ENCODE measurements at regions not wholly inside any gene's neighbourhood (a gene's known extent, or its start where the extent isn't known, plus 50 kb on each side); places are given as distances from the start of the nearest gene placed in this dataset.

DNA sequence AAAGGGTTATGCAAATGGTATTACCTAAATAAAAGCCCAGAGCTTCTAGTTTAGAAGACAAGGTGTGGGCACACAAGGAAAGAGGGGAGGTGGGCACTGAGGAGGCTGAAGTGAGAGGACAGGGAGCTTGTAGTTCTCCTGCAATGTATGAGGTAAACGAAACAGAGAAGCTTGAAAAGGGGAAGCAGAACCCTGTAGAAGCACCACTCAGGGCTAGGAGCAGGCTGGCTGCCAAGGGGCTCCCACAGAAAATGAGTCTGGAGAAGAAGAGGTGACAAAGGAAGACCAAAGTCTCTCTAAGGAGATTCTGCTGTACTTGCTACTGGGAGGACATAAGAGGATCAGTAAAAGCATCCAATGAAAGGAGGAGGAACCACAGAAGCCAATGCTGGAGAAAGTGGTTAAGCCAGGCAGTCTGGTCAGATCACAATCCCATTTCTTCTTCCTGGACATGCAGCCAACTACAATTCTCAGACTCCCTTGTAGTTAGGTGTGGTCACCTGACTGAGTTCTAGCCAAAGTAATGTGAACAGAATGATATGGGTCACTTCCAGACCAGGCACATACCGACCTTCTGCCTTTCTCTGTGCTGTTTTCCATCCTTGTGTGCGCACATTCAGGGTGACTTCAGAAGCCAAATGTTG lies 174.5 kb upstream of the MAP3K1 start:
- BruUV-seq (replicated peaks): no TSS peak
- no peak for ATAC-seq
- Histone ChIP-seq H3K4me1 (replicated peaks in 1 of 2; ENCODE audit: control insufficient read depth in 2 of 2, insufficient read depth in 2 of 2, low read length in 2 of 2) (no peaks in the 10 kb centered on the region), H3K9ac (ENCODE audit: insufficient read depth in 1 of 2, low read depth in 2 of 2, low read length in 2 of 2) (no peak overlapping the region), H3K9me3 (replicated peaks; ENCODE audit: control insufficient read depth, insufficient read depth, low read depth, low read length) (no peaks in the 10 kb centered on the region), H3K4me3 (no peak overlapping the region), H3K27me3 (ENCODE audit: control insufficient read depth in 2 of 2, insufficient read depth in 2 of 2, low read length in 2 of 2) (0 out of 5 replicates have a peak, but pooled peaks cover 0 to 6% of the 10 kb centered on the region in 2 experiments), H4K20me1 (replicated peaks; ENCODE audit: control insufficient read depth, insufficient read depth, low read length) (no peaks in the 10 kb centered on the region), H3K36me3 (ENCODE audit: control insufficient read depth, insufficient read depth, low read length) (no peaks in the 10 kb centered on the region), H3K27ac (ENCODE audit: extremely low read depth, low read depth, low read length) (no peak overlapping the region), H3K4me2 (ENCODE audit: insufficient read depth, low read length) (no peak overlapping the region), H2AFZ (ENCODE audit: low read depth, low read length) (no peak overlapping the region), H3K79me2 (ENCODE audit: control insufficient read depth, insufficient read depth, low read length) (no peaks in the 10 kb centered on the region), H3K9me1 (ENCODE audit: control insufficient read depth, insufficient read depth, low read length) (no peaks in the 10 kb centered on the region)
- no peak for DNase-seq (ENCODE audit: extremely low read depth in 1 of 4, low spot score in 3 of 4)
- intact Hi-C loops (cut with micrococcal nuclease) (no loop called here), in situ Hi-C loops (cut with MboI) (no loop called here)
- 6% methylated on average over 3 of the region's 3 CpGs for WGBS (ENCODE audit: insufficient coverage, low coverage, missing lambda C conversion rate)
- CTCF ChIA-PET (ENCODE audit: low intra/inter-chr PET ratio): no interaction called here
- POLR2A ChIA-PET: no interaction called here
- no peak for TF ChIP-seq SRSF9 (IDR thresholded peaks at IDR 0.05; ENCODE audit: borderline replicate concordance, low read depth, low read length)
- TF ChIP-seq NCOA2 (IDR thresholded peaks at IDR 0.05; ENCODE audit: partially characterized antibody in 2 of 2): no peak
- no peak for TF ChIP-seq PRMT5 (CRISPR knock-in tag; IDR thresholded peaks at IDR 0.05)
- TF ChIP-seq MAFF (IDR thresholded peaks at IDR 0.05; ENCODE audit: low read length): no peak
- no peak for FAIRE-seq

DNA sequence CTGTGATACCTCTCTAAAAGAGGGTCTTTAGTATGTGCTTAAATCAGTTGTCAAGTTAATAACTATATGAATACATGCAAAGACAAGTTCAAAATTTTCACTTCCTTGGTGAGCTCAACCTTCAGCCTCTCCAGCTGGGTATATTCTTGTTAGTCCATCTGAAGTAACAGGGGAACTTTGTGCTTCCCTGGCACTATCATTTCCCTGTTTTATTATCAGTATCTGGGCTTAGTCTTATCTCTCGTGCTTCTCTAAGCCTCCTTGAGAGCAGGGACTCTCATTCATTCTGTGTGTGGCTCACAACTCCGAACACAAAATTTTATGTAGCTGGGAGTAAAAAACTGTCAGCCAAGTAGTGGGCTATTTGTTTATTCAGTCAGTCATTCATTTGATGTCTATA lies 175.9 kb upstream of the MAP3K1 start:
- intact Hi-C loops (cut with micrococcal nuclease) (no loop called here), in situ Hi-C loops (cut with MboI) (no loop called here)
- H3K79me2 ChIP-seq (ENCODE audit: control insufficient read depth, insufficient read depth, low read length): no peaks in the 10 kb centered on the region
- H3K9me1 ChIP-seq (ENCODE audit: control insufficient read depth, insufficient read depth, low read length): no peaks in the 10 kb centered on the region
- ATAC-seq (no peak), FAIRE-seq (no peak), DNase-seq (ENCODE audit: extremely low read depth in 1 of 4, low spot score in 3 of 4) (no peak)
- H3K9ac ChIP-seq (ENCODE audit: insufficient read depth in 1 of 2, low read depth in 2 of 2, low read length in 2 of 2): no peak overlapping the region
- WGBS (ENCODE audit: insufficient coverage, low coverage, missing lambda C conversion rate): 0% methylated on average over 2 of the region's 2 CpGs
- no peak overlapping the region for H3K4me2 ChIP-seq (ENCODE audit: insufficient read depth, low read length)
- H3K27ac ChIP-seq (ENCODE audit: extremely low read depth, low read depth, low read length): no peak overlapping the region
- H2AFZ ChIP-seq (ENCODE audit: low read depth, low read length): no peak overlapping the region
- no peaks in the 10 kb centered on the region for H3K4me1 ChIP-seq (replicated peaks in 1 of 2; ENCODE audit: control insufficient read depth in 2 of 2, insufficient read depth in 2 of 2, low read length in 2 of 2)
- H3K9me3 ChIP-seq (replicated peaks; ENCODE audit: control insufficient read depth, insufficient read depth, low read depth, low read length): no peaks in the 10 kb centered on the region
- H4K20me1 ChIP-seq (replicated peaks; ENCODE audit: control insufficient read depth, insufficient read depth, low read length): no peaks in the 10 kb centered on the region
- ChIA-PET CTCF (ENCODE audit: low intra/inter-chr PET ratio) (no interaction called here), POLR2A (interaction anchor here (0.8 kb wide), 1 partner anchor 31 kb away, joined by 3 read pairs; no protein-coding TSS in a partner anchor)
- BruUV-seq (replicated peaks): no TSS peak
- H3K27me3 ChIP-seq (ENCODE audit: control insufficient read depth in 2 of 2, insufficient read depth in 2 of 2, low read length in 2 of 2): peaks cover 0 to 6% of the 10 kb centered on the region in 2 experiments; a peak in 1 of 5 replicates
- no peak overlapping the region for H3K4me3 ChIP-seq
- H3K36me3 ChIP-seq (ENCODE audit: control insufficient read depth, insufficient read depth, low read length): no peaks in the 10 kb centered on the region
- TF ChIP-seq, protein P1, sequence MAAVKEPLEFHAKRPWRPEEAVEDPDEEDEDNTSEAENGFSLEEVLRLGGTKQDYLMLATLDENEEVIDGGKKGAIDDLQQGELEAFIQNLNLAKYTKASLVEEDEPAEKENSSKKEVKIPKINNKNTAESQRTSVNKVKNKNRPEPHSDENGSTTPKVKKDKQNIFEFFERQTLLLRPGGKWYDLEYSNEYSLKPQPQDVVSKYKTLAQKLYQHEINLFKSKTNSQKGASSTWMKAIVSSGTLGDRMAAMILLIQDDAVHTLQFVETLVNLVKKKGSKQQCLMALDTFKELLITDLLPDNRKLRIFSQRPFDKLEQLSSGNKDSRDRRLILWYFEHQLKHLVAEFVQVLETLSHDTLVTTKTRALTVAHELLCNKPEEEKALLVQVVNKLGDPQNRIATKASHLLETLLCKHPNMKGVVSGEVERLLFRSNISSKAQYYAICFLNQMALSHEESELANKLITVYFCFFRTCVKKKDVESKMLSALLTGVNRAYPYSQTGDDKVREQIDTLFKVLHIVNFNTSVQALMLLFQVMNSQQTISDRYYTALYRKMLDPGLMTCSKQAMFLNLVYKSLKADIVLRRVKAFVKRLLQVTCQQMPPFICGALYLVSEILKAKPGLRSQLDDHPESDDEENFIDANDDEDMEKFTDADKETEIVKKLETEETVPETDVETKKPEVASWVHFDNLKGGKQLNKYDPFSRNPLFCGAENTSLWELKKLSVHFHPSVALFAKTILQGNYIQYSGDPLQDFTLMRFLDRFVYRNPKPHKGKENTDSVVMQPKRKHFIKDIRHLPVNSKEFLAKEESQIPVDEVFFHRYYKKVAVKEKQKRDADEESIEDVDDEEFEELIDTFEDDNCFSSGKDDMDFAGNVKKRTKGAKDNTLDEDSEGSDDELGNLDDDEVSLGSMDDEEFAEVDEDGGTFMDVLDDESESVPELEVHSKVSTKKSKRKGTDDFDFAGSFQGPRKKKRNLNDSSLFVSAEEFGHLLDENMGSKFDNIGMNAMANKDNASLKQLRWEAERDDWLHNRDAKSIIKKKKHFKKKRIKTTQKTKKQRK (IDR thresholded peaks at IDR 0.05; ENCODE audit: borderline replicate concordance, low read depth, low read length): no peak
- no peak for TF ChIP-seq MEF2A (IDR thresholded peaks at IDR 0.05; ENCODE audit: control insufficient read depth, low read depth, low read length)
- no peak for TF ChIP-seq PHTF2 (CRISPR knock-in tag; IDR thresholded peaks at IDR 0.05)
- no peak for TF ChIP-seq ZNF124 (CRISPR knock-in tag; IDR thresholded peaks at IDR 0.05)
- TF ChIP-seq MBD2 (IDR thresholded peaks at IDR 0.05; ENCODE audit: borderline replicate concordance, low read depth): no peak
- TF ChIP-seq FOXM1 (IDR thresholded peaks at IDR 0.05; ENCODE audit: low read depth): no peak
- TF ChIP-seq FOXM1 (CRISPR knock-in tag; IDR thresholded peaks at IDR 0.05; ENCODE audit: low read depth): no peak
- no peak for TF ChIP-seq KAT8 (IDR thresholded peaks at IDR 0.05; ENCODE audit: low read depth)
- no peak for TF ChIP-seq POLR2AphosphoS2 (IDR thresholded peaks at IDR 0.05; ENCODE audit: low read length)
- no peak for TF ChIP-seq ZNF561 (CRISPR knock-in tag; conservative IDR thresholded peaks at IDR 0.05)
- TF ChIP-seq SRSF3 (IDR thresholded peaks at IDR 0.05; ENCODE audit: insufficient read depth, low read length): no peak

All from K562 (cell line).